IPS-18a (cell line): ENCODE measurements at regions not wholly inside any gene's neighbourhood (a gene's known extent, or its start where the extent isn't known, plus 50 kb on each side); places are given as distances from the start of the nearest gene placed in this dataset.

Experiments used
- H3K27ac ChIP-seq: one replicate; pipeline ENCODE4 v1.5.1; 2013; ENCODE audit warnings: low read length
- H3K27me3 ChIP-seq: one replicate; pipeline ENCODE4 v1.6.1; 2013; ENCODE audit warnings: mild to moderate bottlenecking, low read length; ENCODE audit not compliant: control insufficient read depth, insufficient read depth
- H3K36me3 ChIP-seq: one replicate; pipeline ENCODE4 v1.6.1; 2013; ENCODE audit warnings: low read depth, low read length; ENCODE audit not compliant: control insufficient read depth
- H3K4me1 ChIP-seq: one replicate; pipeline ENCODE4 v1.6.1; 2013; ENCODE audit warnings: low read depth, low read length; ENCODE audit not compliant: control insufficient read depth
- H3K4me3 ChIP-seq: one replicate; pipeline ENCODE4 v1.5.1; 2013; ENCODE audit warnings: low read length
- H3K9ac ChIP-seq: one replicate; pipeline ENCODE4 v1.6.1; 2013; ENCODE audit warnings: mild to moderate bottlenecking, low read length, moderate library complexity
- H3K9me3 ChIP-seq: one replicate; pipeline ENCODE4 v1.6.1; 2013; ENCODE audit warnings: low read depth, low read length; ENCODE audit not compliant: control insufficient read depth

DNA sequence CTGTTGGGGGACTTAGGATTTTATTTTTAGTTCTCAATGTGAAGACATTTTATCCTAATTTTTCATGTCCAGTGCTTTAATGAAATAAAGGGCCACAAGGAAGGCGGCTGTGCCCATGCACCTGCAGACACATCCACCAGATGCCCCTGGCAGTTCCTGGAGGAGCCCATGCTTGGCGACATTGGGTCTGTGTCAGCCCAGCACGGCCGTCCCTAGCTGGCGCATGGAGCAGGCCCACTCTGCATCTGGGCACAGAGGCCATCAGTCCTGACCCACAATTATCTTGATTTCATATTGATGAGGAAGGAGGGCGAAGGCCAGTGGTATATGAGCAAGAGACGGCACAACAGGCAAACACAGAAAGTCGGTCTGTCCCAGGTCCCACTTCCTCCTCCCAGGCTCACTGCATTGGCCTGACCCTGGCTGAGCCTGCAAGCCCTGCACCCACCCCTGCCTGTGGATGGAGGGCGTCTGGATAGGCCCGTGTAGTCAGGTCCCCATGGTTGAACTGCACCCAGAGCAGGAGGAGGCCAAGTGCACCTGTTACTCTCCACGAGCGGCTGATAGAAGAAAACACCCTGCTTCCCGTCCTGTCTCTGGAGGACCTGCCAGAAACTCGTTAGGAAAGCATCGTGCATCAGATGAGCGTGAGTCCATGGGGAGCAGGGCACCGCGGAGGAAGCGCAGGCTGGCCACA lies 296.9 kb downstream of the BRD1 start:
- Histone ChIP-seq H3K27me3 (no peaks in the 10 kb centered on the region), H3K9me3 (no peaks in the 10 kb centered on the region), H3K4me3 (no peak overlapping the region), H3K36me3 (no peaks in the 10 kb centered on the region), H3K4me1 (peaks cover 15% of the 10 kb centered on the region), H3K27ac (no peak overlapping the region), H3K9ac (no peak overlapping the region)

DNA sequence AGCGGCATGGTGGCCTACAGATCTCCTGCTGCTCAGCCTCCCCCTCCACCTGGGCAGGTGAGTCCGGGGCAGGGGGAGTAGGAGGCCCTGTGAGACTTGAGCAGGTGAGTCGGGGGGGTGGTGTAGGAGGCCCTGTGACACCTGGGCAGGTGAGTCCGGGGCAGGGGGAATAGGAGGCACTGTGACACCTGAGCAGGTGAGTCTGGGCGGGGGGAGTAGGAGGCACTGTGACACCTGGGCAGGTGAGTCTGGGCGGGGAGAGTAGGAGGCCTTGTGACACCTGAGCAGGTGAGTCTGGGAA lies 299.3 kb downstream of the BRD1 start:
- Histone ChIP-seq H3K9me3 (no peaks in the 10 kb centered on the region), H3K4me1 (no peaks in the 10 kb centered on the region), H3K27me3 (no peaks in the 10 kb centered on the region), H3K9ac (no peak overlapping the region), H3K4me3 (no peak overlapping the region), H3K27ac (no peak overlapping the region), H3K36me3 (no peaks in the 10 kb centered on the region)

DNA sequence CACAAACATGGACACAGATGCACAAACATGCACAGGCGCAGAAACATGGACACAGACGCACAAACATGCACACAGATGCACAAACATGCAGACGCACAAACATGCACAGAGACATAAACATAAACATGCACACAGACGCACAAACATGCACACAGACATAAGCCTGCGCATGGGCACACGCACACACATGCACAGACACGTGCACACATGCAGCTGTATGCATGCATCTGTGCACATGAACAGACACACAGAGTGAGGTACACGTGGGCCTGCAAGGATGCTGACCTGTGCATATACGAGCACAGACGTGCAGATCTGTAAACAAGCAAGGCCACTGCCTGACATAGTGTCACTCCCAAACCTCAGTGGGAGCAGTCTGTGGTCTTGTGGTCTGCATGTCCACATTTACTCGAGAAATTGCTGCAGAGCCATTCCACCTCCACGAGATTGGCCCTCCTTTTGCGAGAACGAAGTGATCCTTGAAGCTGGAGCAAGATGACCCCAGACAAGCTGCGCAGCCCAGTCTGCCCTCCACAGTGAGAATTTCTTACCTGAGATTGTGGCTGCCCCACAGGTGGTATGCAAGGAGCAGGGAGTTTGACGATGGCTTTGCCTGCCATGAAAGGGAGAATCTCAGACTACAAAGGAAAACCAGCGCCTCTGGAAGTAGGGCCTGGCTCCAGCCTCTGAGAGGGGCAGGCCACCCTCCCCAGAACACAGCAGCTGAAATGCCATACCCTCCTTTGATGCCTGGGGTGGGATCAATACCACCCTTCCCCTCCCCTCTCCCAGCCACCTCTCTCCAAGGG lies 299.9 kb downstream of the BRD1 start:
- Histone ChIP-seq H3K27me3 (no peaks in the 10 kb centered on the region), H3K4me1 (no peaks in the 10 kb centered on the region), H3K4me3 (no peak overlapping the region), H3K9ac (no peak overlapping the region), H3K27ac (no peak overlapping the region), H3K9me3 (no peaks in the 10 kb centered on the region), H3K36me3 (no peaks in the 10 kb centered on the region)

DNA sequence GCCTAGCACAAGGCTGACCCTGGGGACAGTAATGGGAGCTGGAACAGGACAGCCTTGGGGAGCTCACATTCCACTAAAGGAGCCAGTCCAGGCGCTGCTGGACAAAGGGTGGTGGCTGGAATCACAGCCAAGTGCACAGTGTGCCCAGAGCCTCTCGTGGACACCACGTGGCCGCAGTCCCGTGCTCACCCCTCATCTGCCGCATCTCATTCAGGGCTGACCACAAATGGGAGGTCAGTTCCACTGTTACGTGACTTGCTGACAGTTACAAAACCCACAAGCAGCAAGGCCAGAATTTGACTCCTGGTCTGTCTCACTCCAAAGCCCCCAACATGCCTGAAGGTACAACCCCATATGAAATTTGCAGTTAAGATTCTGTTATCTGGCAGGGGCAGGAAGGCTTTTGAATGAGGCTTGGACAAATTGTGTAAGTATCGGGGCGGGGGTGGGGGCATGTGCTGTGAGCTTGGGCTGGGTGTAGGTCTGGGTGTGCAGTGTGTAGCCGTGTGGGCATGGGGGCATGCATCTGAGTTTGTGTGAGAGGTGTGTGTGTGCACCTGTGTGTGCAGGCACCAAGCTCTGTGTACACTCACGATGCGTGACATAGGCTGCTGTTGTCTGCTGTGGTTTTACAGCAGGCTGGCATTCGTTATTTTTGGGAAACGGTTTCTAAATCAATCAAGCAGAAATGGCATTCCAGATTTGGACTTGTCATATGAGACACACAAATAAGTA lies 301.7 kb downstream of the BRD1 start:
- H3K4me3 ChIP-seq: no peak overlapping the region
- H3K9ac ChIP-seq: no peak overlapping the region
- H3K27me3 ChIP-seq: no peaks in the 10 kb centered on the region
- H3K27ac ChIP-seq: no peak overlapping the region
- no peaks in the 10 kb centered on the region for H3K36me3 ChIP-seq
- H3K9me3 ChIP-seq: no peaks in the 10 kb centered on the region
- H3K4me1 ChIP-seq: no peaks in the 10 kb centered on the region

DNA sequence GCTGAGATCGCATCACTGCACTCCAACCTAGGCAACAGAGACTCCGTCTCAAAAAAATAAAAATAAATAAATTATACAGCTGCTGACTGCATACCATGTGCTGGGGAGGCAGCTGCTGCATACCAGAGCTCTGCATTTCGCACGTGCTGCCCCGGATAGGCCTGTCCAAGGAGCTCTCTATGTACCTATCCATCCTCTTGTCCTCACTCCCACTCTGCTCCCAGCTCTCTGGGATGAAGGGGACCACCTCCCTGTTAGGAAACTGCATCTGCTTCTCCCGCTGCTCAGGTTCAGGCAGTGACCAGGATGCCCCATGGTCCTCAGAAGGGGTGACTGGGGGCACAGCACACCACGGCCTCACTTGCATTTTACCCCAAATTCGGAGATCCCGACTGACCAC lies 302.3 kb downstream of the BRD1 start:
- Histone ChIP-seq H3K9ac (no peak overlapping the region), H3K27me3 (no peaks in the 10 kb centered on the region), H3K4me3 (no peak overlapping the region), H3K9me3 (no peaks in the 10 kb centered on the region), H3K27ac (no peak overlapping the region), H3K4me1 (no peaks in the 10 kb centered on the region), H3K36me3 (no peaks in the 10 kb centered on the region)

DNA sequence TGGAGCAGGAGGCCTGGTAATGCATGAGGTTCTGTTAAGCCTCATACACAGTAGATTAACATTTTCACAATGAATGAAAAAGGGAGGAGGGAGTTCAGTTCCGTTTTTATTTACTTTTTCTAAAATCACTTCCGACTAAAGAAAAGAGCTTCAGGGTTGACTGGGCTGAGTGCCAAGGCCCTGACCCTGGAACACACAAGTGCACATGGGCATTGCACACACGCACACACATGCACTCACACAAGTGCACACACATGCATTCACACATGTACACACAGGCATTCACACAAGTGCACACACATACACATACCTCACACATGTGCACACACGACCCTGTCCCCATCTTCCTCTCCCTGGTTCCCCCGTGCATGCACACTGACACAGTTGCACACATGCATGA lies 303.3 kb downstream of the BRD1 start:
- no peaks in the 10 kb centered on the region for H3K9me3 ChIP-seq
- no peaks in the 10 kb centered on the region for H3K36me3 ChIP-seq
- no peaks in the 10 kb centered on the region for H3K27me3 ChIP-seq
- H3K9ac ChIP-seq: no peak overlapping the region
- no peaks in the 10 kb centered on the region for H3K4me1 ChIP-seq
- no peak overlapping the region for H3K4me3 ChIP-seq
- no peak overlapping the region for H3K27ac ChIP-seq

DNA sequence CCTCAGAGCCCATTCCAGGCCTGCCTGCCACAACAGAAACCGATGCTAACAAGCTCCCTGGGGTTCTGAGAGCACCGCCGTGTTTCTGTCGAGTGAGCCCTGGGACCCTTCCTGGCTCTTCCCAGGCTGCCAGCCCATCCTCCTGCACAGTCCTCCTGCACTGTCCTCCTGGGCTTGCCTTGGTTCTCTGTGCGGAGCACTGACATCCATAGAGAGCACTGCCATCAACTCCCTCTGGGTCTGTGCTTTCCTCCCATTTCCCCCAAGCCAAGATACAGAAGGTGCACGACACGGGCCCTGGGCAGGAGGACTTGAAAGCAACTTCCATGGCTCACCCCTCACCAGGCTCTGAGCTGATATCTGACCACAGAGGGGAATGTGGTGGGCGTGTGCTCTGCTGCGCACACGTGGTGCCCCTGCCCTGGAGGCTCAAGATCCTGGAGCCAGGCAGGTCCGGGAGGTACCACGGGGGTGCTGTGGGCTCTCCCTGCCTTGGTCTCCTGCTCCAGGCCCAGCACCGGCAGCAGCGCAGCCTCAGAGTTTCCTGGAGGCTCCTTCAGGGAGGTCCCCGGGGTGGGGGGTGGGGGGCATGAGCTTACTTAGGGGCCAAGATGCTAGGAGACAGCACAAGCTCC lies 304.2 kb downstream of the BRD1 start:
- H3K4me1 ChIP-seq: no peaks in the 10 kb centered on the region
- no peak overlapping the region for H3K27ac ChIP-seq
- no peak overlapping the region for H3K9ac ChIP-seq
- H3K27me3 ChIP-seq: no peaks in the 10 kb centered on the region
- H3K4me3 ChIP-seq: no peak overlapping the region
- no peaks in the 10 kb centered on the region for H3K36me3 ChIP-seq
- no peaks in the 10 kb centered on the region for H3K9me3 ChIP-seq

DNA sequence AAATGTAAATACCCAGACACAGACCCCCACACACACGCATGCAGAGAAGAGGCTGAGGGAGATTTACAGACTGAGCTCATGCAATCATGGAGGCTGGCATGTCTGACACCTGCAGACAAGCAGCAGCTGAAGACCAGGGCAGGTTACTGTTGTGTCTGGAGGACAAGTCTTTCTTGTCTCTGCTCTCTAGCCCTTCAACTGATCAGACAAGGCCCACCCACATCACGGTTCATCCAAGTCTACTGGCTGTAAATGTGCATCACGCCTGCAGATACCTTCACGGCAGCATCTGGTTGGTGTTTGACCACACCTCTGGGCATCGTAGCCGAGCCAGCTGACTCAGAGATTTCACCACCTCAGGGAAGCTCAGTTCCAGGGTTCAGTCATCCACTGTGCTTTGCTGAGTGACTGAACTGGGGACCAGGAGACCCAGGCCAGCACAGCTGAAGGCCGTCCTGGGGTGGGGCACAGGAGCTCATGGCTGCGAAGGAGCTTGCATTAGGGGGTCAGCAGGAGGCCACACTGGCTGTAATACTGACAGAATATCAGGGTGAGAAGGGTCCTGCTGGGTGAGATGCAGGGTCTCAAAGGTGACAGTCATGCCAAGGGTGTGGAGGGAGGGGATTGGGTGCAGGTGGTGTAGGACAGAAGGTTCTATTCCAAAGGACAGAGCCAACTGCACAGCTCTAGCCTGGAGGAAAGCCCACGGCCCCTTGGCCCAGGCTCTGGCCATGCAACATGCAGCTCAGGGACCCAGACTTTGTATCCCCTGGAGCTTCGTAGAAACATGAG lies 304.9 kb downstream of the BRD1 start:
- H3K27me3 ChIP-seq: no peaks in the 10 kb centered on the region
- H3K4me3 ChIP-seq: no peak overlapping the region
- no peak overlapping the region for H3K9ac ChIP-seq

DNA sequence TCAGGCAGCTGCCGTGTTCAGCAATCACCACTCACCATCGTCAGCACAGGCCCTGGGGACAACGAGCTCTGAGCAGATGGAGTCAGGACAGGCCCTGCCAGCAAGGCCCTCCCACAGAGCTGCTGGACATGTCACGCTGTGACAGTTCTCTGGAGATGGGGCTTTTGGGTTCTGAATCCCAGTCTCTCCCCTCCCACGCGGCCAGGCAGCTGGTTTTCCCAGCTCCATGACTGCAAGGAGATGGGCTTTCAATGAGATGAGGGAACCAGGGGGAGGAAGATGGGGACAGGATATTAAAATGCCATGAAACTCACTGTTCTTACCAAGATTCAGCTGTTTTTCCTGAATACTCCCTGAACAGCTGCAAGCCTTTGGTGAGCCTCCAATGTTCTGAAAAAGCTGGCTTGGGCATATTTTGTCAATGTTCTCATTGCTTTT lies 305.9 kb downstream of the BRD1 start:
- no peak overlapping the region for H3K9ac ChIP-seq
- H3K4me3 ChIP-seq: no peak overlapping the region
- no peak overlapping the region for H3K27ac ChIP-seq
- H3K36me3 ChIP-seq: no peaks in the 10 kb centered on the region
- H3K4me1 ChIP-seq: no peaks in the 10 kb centered on the region
- no peaks in the 10 kb centered on the region for H3K27me3 ChIP-seq
- H3K9me3 ChIP-seq: no peaks in the 10 kb centered on the region

More for the DNA sequence above, 304.9 kb downstream of the BRD1 start:
- no peaks in the 10 kb centered on the region for H3K9me3 ChIP-seq
- no peaks in the 10 kb centered on the region for H3K4me1 ChIP-seq
- H3K27ac ChIP-seq: no peak overlapping the region
- no peaks in the 10 kb centered on the region for H3K36me3 ChIP-seq

DNA sequence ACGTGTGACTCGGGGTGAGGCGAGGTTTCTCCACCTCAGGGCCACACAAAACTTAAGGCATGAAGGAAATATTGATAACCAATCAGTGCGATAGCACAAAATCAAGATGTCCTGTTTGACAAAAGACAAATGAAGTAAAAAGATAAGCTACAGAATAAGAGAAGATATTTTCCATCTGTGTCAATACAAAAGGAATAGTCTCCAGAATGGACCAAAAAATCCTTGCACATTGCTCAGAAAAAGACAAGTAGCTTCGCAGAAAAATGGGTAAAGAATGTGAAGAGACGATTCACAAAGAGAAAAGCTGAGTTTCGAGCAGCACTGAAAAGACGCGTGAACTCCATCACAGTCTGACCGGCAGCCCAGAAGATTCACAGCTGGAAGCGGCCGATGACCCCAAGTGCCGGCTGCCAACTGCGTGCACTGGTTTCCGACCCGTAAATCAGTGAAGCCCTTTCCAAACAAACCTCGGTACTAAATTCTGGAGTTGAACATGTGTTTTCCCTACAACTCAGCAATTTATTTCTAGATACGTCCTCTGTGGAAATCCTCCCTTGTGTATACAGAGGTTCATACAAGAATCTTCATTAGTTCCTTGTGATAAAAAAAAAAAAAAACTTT lies 308.4 kb downstream of the BRD1 start:
- Histone ChIP-seq H3K4me1 (no peaks in the 10 kb centered on the region), H3K27ac (no peak overlapping the region), H3K9me3 (no peaks in the 10 kb centered on the region), H3K4me3 (no peak overlapping the region), H3K36me3 (no peaks in the 10 kb centered on the region), H3K9ac (no peak overlapping the region), H3K27me3 (no peaks in the 10 kb centered on the region)
